Vagina (tissue), 2 donors: ENCODE measurements at regions not wholly inside any gene's neighbourhood (a gene's known extent, or its start where the extent isn't known, plus 50 kb on each side); places are given as distances from the start of the nearest gene placed in this dataset.

Source experiments
- CTCF ChIP-seq, 3 experiments: fragments of 450-650 bp in 2 of 3; fragments of 200-600 bp in 1 of 3; sonication (generic) in 1 of 3; IDR thresholded peaks; one replicate each; pipeline ENCODE4 v1.5.1; 2017 to 2019; ENCODE audit warnings: antibody characterized with exemption in 3 of 3, mild to moderate bottlenecking in 2 of 3, moderate library complexity in 2 of 3
- POLR2AphosphoS5 ChIP-seq, 2 donors: sonication (generic); formaldehyde crosslinking; IDR thresholded peaks; one replicate each; pipeline ENCODE4 v1.9.0; 2017; ENCODE audit warnings: antibody characterized with exemption in 2 of 2, mild to moderate bottlenecking in 2 of 2, low read depth in 1 of 2; ENCODE audit not compliant: insufficient read depth in 1 of 2

DNA sequence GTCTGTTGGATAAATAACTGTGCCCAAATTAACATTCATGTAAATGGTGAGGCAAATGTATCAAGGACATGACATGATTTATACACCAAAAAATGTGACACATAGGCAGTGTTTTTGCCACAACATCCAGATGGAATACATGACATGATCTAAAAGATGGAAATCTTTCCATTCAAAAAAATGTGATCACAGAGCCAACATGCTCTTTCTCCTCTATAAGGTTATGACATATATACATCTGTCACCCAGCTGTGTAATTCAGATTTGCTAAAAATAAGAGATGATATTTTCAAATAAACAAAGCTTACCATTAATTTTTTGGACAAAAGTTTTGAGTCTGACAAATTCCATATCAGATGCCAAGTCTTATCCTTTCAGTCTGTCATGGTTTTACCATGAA lies 95.5 kb upstream of the COL3A1 start:
- TF ChIP-seq CTCF (IDR thresholded peaks at IDR 0.05) (no peak), POLR2AphosphoS5 (IDR thresholded peaks at IDR 0.05; ENCODE audit: insufficient read depth in 1 of 2, low read depth in 1 of 2) (no peak)
